T-cell (primary cell): ENCODE measurements at regions not wholly inside any gene's neighbourhood (a gene's known extent, or its start where the extent isn't known, plus 50 kb on each side); places are given as distances from the start of the nearest gene placed in this dataset.

Experiments used
- ATAC-seq, 4 experiments: fragments of 200-7000 bp in 3 of 4; fragments of 150-1000 bp in 1 of 4; cut with Tn5 transposase; replicated peaks in 1 of 4; 1 replicate in 3 of 4; 2 replicates in 1 of 4; pipeline ENCODE4 v1.10.0; 2021; ENCODE audit warnings: moderate library complexity in 3 of 4, mild to moderate bottlenecking in 2 of 4, moderate number of reproducible peaks in 1 of 4
- CTCF ChIA-PET, 2 donors: fragments of 300-600 bp; sonication (Branson Sonifier 250); formaldehyde crosslinking; loops; one replicate each; lab custom pipeline; 2022; ENCODE audit warnings: antibody characterized with exemption in 2 of 2; lab: Charles Lee
- POLR2A ChIA-PET, 2 donors: fragments of 300-600 bp; sonication (Branson Sonifier 250); formaldehyde crosslinking; loops; one replicate each; lab custom pipeline; 2022; ENCODE audit warnings: antibody characterized with exemption in 2 of 2; lab: Charles Lee
- DNase-seq, 35 experiments: peaks; one replicate each; pipeline versions ENCODE4 v3.0.0 to v3.0.0-alpha.2; 2013 to 2023
- H3K27ac ChIP-seq: one replicate; pipeline ENCODE4 v1.5.1; 2013; ENCODE audit warnings: low read length
- H3K27me3 ChIP-seq, 2 experiments: replicated peaks in 1 of 2; 1 replicate in 1 of 2; 2 replicates in 1 of 2; pipeline versions ENCODE4 v1.6.1 to v1.7.0; 2013; ENCODE audit warnings: low read length in 1 of 2, mixed read lengths in 1 of 2; ENCODE audit not compliant: control insufficient read depth in 2 of 2, insufficient read depth in 2 of 2; ENCODE audit errors: extremely low read depth in 1 of 2
- H3K36me3 ChIP-seq, 2 donors: 1 replicate in 1 of 2; 2 replicates in 1 of 2; pipeline versions ENCODE4 v1.6.1 to v1.7.0; 2013; ENCODE audit warnings: low read length in 1 of 2; ENCODE audit not compliant: control insufficient read depth in 2 of 2, insufficient read depth in 1 of 2; ENCODE audit errors: extremely low read depth in 1 of 2
- H3K4me1 ChIP-seq, 2 experiments: 1 replicate in 1 of 2; 2 replicates in 1 of 2; pipeline versions ENCODE4 v1.6.1 to v1.7.0; 2013; ENCODE audit warnings: low read length in 2 of 2, mixed read lengths in 1 of 2; ENCODE audit not compliant: insufficient read depth in 2 of 2, control insufficient read depth in 1 of 2; ENCODE audit errors: extremely low read depth in 1 of 2
- H3K4me3 ChIP-seq, 2 donors: 1 replicate in 1 of 2; 2 replicates in 1 of 2; pipeline versions ENCODE4 v1.5.1 to v1.7.0; 2013; ENCODE audit warnings: mild to moderate bottlenecking in 2 of 2, low read length in 1 of 2, moderate library complexity in 1 of 2; ENCODE audit not compliant: control insufficient read depth in 1 of 2; ENCODE audit errors: extremely low read depth in 1 of 2
- H3K9me3 ChIP-seq: 2 replicates; pipeline ENCODE4 v1.7.0; 2013
- H3K27ac Mint-ChIP-seq, 2 donors: one replicate each; pipeline ENCODE4 v1.8.0; 2020 to 2021; ENCODE audit warnings: mild to moderate bottlenecking in 2 of 2, mixed read lengths in 2 of 2
- H3K27me3 Mint-ChIP-seq, 2 donors: one replicate each; pipeline ENCODE4 v1.8.0; 2021 to 2022; ENCODE audit warnings: mixed read lengths in 2 of 2
- H3K36me3 Mint-ChIP-seq: one replicate; pipeline ENCODE4 v1.8.0; 2021; ENCODE audit warnings: mixed read lengths
- H3K4me1 Mint-ChIP-seq, 3 donors: one replicate each; pipeline ENCODE4 v1.8.0; 2020 to 2022; ENCODE audit warnings: mixed read lengths in 3 of 3, mild to moderate bottlenecking in 1 of 3
- H3K4me3 Mint-ChIP-seq, 3 donors: one replicate each; pipeline ENCODE4 v1.8.0; 2020 to 2022; ENCODE audit warnings: mild to moderate bottlenecking in 3 of 3, mixed read lengths in 3 of 3, moderate library complexity in 3 of 3
- H3K9me3 Mint-ChIP-seq, 3 donors: one replicate each; pipeline ENCODE4 v1.8.0; 2020 to 2022; ENCODE audit warnings: mixed read lengths in 3 of 3
- WGBS: methylation state at CpG from one replicate; pipeline ENCODE4 v1.1.5; 2013; ENCODE audit warnings: missing lambda C conversion rate; ENCODE audit not compliant: insufficient coverage; 5-methylcytosine and 5-hydroxymethylcytosine counted together

DNA sequence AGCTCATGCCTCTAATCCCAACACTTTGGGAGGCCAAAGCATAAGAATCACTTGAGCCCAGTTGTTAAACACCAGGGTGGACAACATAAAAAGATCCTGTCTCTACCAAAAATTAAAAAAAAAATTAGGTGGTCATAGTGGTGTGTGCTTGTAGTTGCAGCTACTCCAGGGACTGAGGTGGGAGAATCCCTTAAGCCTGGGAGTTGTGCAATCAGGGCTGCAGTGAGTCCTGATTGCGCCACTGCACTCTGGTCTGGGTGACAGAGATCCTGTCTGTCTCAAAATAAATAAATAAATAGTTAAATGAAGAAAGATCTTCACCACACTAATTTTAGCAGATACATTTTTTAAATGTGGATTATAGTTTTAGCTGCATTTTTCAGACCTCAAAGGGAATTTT lies 433.2 kb downstream of the MAT2B start:
- peaks cover 7 to 22% (median 14%) of the 10 kb centered on the region in 3 donors for H3K9me3 Mint-ChIP-seq
- peaks cover 0 to 2% (median 0%) of the 10 kb centered on the region in 3 donors for H3K4me1 Mint-ChIP-seq
- H3K27ac Mint-ChIP-seq = no peak overlapping the region
- ChIA-PET POLR2A (no interaction called here), CTCF (no interaction called here)
- no peaks in the 10 kb centered on the region for H3K4me1 ChIP-seq
- H3K27me3 Mint-ChIP-seq = no peaks in the 10 kb centered on the region
- H3K36me3 ChIP-seq = no peaks in the 10 kb centered on the region
- H3K27me3 ChIP-seq = no peaks in the 10 kb centered on the region
- no peaks in the 10 kb centered on the region for H3K9me3 ChIP-seq
- ATAC-seq (no peak), DNase-seq (no peak)
- no peak overlapping the region for H3K4me3 Mint-ChIP-seq
- WGBS = no CpG with 5 or more reads among the region's 1 CpG
- no peak overlapping the region for H3K4me3 ChIP-seq
- no peaks in the 10 kb centered on the region for H3K36me3 Mint-ChIP-seq
- no peak overlapping the region for H3K27ac ChIP-seq

DNA sequence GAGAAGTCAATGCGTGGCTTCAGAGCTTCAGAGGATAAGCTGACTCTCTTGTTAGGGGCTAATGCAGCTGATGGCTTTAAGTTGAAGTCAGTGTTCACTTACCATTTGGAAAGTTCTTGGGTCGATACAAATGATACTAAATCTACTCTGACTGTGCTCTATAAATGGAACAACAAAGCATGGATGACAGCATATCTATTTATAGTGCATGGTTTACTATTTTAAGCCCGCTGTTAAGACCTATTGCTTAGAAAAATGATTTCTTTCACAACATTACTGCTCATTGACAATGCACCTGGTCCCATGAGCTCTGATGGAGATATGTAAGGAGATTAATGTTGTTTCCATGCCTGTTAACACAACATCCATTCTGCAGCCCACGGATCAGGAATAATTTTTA lies 435.7 kb downstream of the MAT2B start:
- DNase-seq (no peak), ATAC-seq (no peak)
- peaks cover 0 to 2% (median 0%) of the 10 kb centered on the region in 3 donors for H3K4me1 Mint-ChIP-seq
- Histone ChIP-seq H3K27ac (no peak overlapping the region), H3K4me1 (no peaks in the 10 kb centered on the region), H3K36me3 (no peaks in the 10 kb centered on the region), H3K9me3 (no peaks in the 10 kb centered on the region), H3K27me3 (no peaks in the 10 kb centered on the region), H3K4me3 (no peak overlapping the region)
- no peaks in the 10 kb centered on the region for H3K36me3 Mint-ChIP-seq
- H3K9me3 Mint-ChIP-seq = peaks cover 0 to 1% (median 0%) of the 10 kb centered on the region in 3 donors
- H3K4me3 Mint-ChIP-seq = no peak overlapping the region
- H3K27me3 Mint-ChIP-seq = no peaks in the 10 kb centered on the region
- CTCF ChIA-PET = no interaction called here
- POLR2A ChIA-PET = interaction anchor here in 1 of 2 donors (0.6 kb wide), 1 partner anchor 1197 kb away, joined by 4 read pairs; no protein-coding TSS in a partner anchor
- no CpG with 5 or more reads among the region's 4 CpGs for WGBS
- no peak overlapping the region for H3K27ac Mint-ChIP-seq

DNA sequence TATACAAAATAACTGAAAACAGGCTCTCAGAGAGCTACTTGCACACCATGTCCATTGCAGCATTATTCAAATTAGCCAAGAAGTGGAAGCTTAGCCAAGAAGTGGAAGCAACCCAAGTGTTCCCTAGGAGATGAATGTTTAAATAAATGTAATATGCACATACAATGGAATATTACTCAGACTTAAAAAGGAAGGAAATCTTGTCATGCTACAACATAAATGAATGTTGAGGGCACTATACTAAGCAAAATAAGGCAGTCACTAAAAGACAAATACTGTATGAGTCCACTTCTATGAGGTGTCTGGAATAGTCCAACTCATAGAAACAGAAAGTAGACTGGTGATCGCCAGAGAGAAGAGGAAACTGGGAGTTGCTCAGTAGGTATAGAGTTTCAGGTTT lies 438.1 kb downstream of the MAT2B start:
- no peaks in the 10 kb centered on the region for H3K27me3 Mint-ChIP-seq
- no peak overlapping the region for H3K4me3 Mint-ChIP-seq
- POLR2A ChIA-PET = no interaction called here
- peaks cover 0 to 2% (median 0%) of the 10 kb centered on the region in 3 donors for H3K4me1 Mint-ChIP-seq
- no peaks in the 10 kb centered on the region for H3K27me3 ChIP-seq
- H3K27ac Mint-ChIP-seq = no peak overlapping the region
- H3K4me3 ChIP-seq = no peak overlapping the region
- WGBS = no CpG with 5 or more reads among the region's 1 CpG
- H3K9me3 ChIP-seq = no peaks in the 10 kb centered on the region
- DNase-seq (no peak), ATAC-seq (no peak)
- no peak overlapping the region for H3K27ac ChIP-seq
- CTCF ChIA-PET = interaction anchor here in 1 of 2 donors (0.7 kb wide), 1 partner anchor 1037 kb away, joined by 7 read pairs; no protein-coding TSS in a partner anchor
- H3K36me3 Mint-ChIP-seq = no peaks in the 10 kb centered on the region
- peaks cover 0 to 5% (median 4%) of the 10 kb centered on the region in 3 donors for H3K9me3 Mint-ChIP-seq
- H3K36me3 ChIP-seq = no peaks in the 10 kb centered on the region
- H3K4me1 ChIP-seq = no peaks in the 10 kb centered on the region

DNA sequence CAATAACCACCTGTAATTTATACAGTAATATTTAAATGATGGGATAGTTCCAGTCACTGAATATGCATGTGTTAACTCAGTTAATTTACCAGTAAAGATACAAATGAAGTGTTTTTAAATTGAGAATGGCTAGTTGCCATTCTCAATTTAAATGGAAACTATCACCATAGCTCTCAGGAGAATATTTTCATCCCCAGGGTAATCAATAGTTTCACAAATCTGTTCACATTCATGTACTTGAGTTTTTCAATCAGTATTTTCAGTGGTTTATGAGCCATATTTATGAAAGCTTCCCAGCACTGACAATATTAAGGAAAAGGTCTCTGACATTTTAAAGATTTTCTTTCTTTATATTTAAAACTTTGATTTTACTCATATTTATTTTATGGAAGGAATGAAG lies 439.3 kb downstream of the MAT2B start:
- no peaks in the 10 kb centered on the region for H3K9me3 ChIP-seq
- no peaks in the 10 kb centered on the region for H3K27me3 ChIP-seq
- no peak overlapping the region for H3K4me3 ChIP-seq
- ChIA-PET POLR2A (no interaction called here), CTCF (interaction anchor here in 1 of 2 donors (0.6 kb wide), 1 partner anchor 309 kb away, joined by 3 read pairs; no protein-coding TSS in a partner anchor)
- Mint-ChIP-seq H3K9me3 (peaks cover 0 to 5% (median 4%) of the 10 kb centered on the region in 3 donors), H3K27me3 (no peaks in the 10 kb centered on the region), H3K4me1 (peaks cover 0 to 2% (median 0%) of the 10 kb centered on the region in 3 donors), H3K4me3 (no peak overlapping the region), H3K27ac (no peak overlapping the region), H3K36me3 (no peaks in the 10 kb centered on the region)
- H3K4me1 ChIP-seq = no peaks in the 10 kb centered on the region
- H3K27ac ChIP-seq = no peak overlapping the region
- no peaks in the 10 kb centered on the region for H3K36me3 ChIP-seq
- DNase-seq (no peak), ATAC-seq (no peak)

DNA sequence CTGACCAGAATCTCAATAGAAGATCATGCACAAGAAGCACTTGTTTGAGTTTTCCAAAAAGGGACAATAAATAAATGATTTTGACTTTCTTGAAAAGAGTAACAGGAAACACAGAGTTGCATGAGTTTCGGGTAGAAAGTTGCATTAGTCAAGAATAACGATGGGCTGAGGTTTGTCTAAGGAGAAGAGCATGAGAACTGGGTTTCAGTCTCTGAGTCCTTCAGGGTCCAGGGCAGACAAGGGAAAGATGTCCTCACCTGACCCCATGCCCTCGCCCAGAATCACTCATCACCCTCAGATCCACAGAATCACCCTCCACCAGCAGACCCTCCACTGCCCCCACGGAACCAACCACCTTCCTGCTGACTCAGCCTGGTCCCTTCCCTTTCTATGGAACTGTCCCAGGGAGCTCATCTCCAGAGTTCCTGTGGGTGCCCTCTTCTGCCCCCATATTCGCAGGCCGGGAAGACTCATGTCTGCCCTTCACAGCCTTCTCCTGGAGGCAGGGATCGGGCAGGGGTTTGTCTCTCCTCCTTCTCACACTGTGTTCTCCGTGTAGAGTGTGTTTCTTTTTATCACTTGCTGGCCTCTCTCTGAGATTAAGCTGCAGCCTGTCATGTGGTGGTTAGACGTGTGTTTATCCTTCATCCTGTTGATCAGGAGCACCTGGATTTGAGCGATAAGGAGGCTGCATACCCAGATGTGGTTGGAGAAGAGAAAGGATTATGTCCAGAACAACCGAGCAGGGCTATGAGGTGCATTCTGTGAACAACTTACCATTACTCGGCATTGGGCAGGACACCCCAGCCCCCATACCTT lies 442.6 kb downstream of the MAT2B start:
- no peaks in the 10 kb centered on the region for H3K4me1 ChIP-seq
- DNase-seq = no peak
- Mint-ChIP-seq H3K27ac (no peak overlapping the region), H3K4me3 (no peak overlapping the region), H3K9me3 (peaks cover 0 to 4% (median 3%) of the 10 kb centered on the region in 3 donors), H3K4me1 (no peaks in the 10 kb centered on the region), H3K27me3 (no peaks in the 10 kb centered on the region), H3K36me3 (no peaks in the 10 kb centered on the region)
- CTCF ChIA-PET = no interaction called here
- ATAC-seq = no peak
- H3K27me3 ChIP-seq = no peaks in the 10 kb centered on the region
- H3K27ac ChIP-seq = no peak overlapping the region
- H3K36me3 ChIP-seq = no peaks in the 10 kb centered on the region
- H3K9me3 ChIP-seq = no peaks in the 10 kb centered on the region
- 75% methylated on average over 3 of the region's 12 CpGs for WGBS
- no peak overlapping the region for H3K4me3 ChIP-seq
- POLR2A ChIA-PET = no interaction called here

DNA sequence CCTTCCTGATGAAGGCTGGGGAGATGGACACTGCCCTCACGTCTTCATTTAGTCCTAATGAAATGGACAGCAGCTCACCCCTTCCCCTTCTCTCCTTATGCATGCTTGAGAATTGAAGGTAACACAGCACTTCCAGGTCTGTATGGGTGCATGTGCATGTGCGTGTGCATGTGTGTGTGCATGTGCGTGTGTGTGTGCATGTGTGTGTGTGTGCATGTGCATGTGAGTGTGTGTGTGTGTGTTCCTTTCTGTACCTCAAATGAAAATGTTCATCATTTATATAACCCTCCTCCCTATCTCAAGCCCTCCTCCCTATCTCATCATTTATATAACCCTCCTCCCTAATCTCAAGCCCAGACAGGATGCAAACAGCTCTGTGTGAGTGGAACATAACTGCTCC lies 444.8 kb downstream of the MAT2B start:
- no peaks in the 10 kb centered on the region for H3K27me3 ChIP-seq
- DNase-seq (no peak), ATAC-seq (no peak)
- POLR2A ChIA-PET = no interaction called here
- WGBS = no CpG with 5 or more reads among the region's 3 CpGs
- Mint-ChIP-seq H3K4me1 (no peaks in the 10 kb centered on the region), H3K27me3 (no peaks in the 10 kb centered on the region), H3K9me3 (peaks cover 0 to 4% (median 3%) of the 10 kb centered on the region in 3 donors), H3K27ac (no peak overlapping the region), H3K4me3 (no peak overlapping the region), H3K36me3 (no peaks in the 10 kb centered on the region)
- H3K4me1 ChIP-seq = no peaks in the 10 kb centered on the region
- no peaks in the 10 kb centered on the region for H3K36me3 ChIP-seq
- no peak overlapping the region for H3K27ac ChIP-seq
- no peaks in the 10 kb centered on the region for H3K9me3 ChIP-seq
- no peak overlapping the region for H3K4me3 ChIP-seq
- CTCF ChIA-PET = no interaction called here
